Body of pancreas (tissue), 4 donors: ENCODE measurements at regions not wholly inside any gene's neighbourhood (a gene's known extent, or its start where the extent isn't known, plus 50 kb on each side); places are given as distances from the start of the nearest gene placed in this dataset.

ENCODE experiments used
- ATAC-seq: fragments of 150-250 bp; one replicate; pipeline ENCODE4 v1.9.1; 2016
- DNase-seq, 4 donors: peaks; one replicate each; pipeline ENCODE4 v3.0.0-alpha.2; 2019
- H3K27ac ChIP-seq, 4 donors: fragments of 200-600 bp; sonication (generic); 1 replicate in 3 of 4; 2 replicates in 1 of 4; pipeline versions ENCODE4 v1.5.1 to v1.6.1; 2016 to 2019; ENCODE audit warnings: mild to moderate bottlenecking in 1 of 4, mixed read lengths in 1 of 4, moderate library complexity in 1 of 4
- H3K27me3 ChIP-seq, 2 donors: fragments of 200-600 bp; sonication (generic); one replicate each; pipeline ENCODE4 v1.6.0; 2016; ENCODE audit warnings: mild to moderate bottlenecking in 1 of 2
- H3K36me3 ChIP-seq, 2 donors: fragments of 200-600 bp; sonication (generic); replicated peaks in 1 of 2; 2 replicates each; pipeline ENCODE4 v1.5.1; 2016; ENCODE audit warnings: low read depth in 2 of 2; ENCODE audit not compliant: insufficient read depth in 1 of 2
- H3K4me1 ChIP-seq: fragments of 200-600 bp; sonication (generic); one replicate; pipeline ENCODE4 v1.6.0; 2016
- H3K4me3 ChIP-seq, 2 donors: fragments of 200-600 bp; sonication (generic); 1 replicate in 1 of 2; 2 replicates in 1 of 2; pipeline ENCODE4 v1.5.1; 2016 to 2019
- H3K9me3 ChIP-seq, 3 donors: fragments of 200-600 bp; sonication (generic); 1 replicate in 2 of 3; 2 replicates in 1 of 3; pipeline ENCODE4 v1.5.1; 2016
- POLR2A ChIP-seq, 3 donors: fragments of 450-650 bp; IDR thresholded peaks; one replicate each; pipeline ENCODE4 v1.6.1; 2016; ENCODE audit warnings: antibody characterized with exemption in 3 of 3, mild to moderate bottlenecking in 2 of 3
- whole genome bisulfite sequencing, 2 donors: methylation state at CpG; one replicate each; pipeline ENCODE4 v1.1.5; 2017; 5-methylcytosine and 5-hydroxymethylcytosine counted together
- intact Hi-C: fragments of 100-400 bp; cut with DNase I; formaldehyde crosslinking; loops from one replicate; pipeline ENCODE4 v1.15.1; 2023
- TF ChIP-seq, protein P1 (sequence below), 7 experiments: fragments of 450-650 bp in 4 of 7; fragments of 200-600 bp in 3 of 7; sonication (generic) in 3 of 7; IDR thresholded peaks; one replicate each; pipeline ENCODE4 v1.5.1; 2016 to 2019; ENCODE audit warnings: antibody characterized with exemption in 7 of 7

DNA sequence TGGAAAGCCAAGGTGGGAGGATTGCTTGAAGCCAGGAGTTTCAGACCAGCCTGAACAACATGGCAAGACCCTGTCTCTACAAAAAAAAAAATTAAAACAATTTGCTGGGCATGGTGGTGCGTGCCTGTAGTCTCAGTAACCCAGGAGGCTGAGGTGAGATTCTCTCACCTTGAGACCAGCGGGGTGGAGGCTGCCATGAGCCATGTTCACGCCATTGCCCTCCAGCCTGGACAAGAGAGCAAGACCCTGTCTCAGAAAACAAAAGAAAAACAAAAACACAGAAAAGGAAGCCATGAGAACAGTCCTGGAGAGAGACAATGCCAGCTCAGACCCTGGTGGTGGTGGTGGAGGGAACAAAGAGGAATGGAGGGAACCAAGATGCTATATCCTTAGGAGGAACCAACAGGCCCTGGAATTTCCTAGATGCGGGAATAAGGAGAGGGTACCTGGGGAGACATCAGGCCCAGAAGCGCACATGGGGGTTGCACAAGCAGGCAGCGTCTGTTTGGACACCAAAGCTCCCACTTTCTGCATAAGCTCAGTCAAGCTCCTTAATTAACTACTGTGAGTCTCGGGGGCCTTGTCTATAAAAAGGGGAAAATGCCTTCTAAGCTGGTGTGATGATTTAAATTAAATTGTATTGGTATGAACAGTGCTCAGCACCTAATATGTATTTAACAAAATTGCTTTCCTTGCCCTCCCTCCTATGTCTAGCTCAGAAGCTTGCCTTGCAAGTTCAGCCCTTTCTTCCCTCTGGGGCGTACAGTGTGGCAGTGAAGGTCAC, 143.8 kb downstream of the CCT6B start:
- Histone ChIP-seq H3K4me3 (no peak overlapping the region), H3K9me3 (no peaks in the 10 kb centered on the region), H3K36me3 (no peaks in the 10 kb centered on the region), H3K4me1 (no peaks in the 10 kb centered on the region), H3K27me3 (no peaks in the 10 kb centered on the region), H3K27ac (no peak overlapping the region)
- DNase-seq (no peak), ATAC-seq (no peak)
- WGBS, 2 donors, result 76 to 79% methylated on average over 8 of the region's 8 CpGs
- intact Hi-C loops, result no loop called here
- no peak for TF ChIP-seq POLR2A (IDR thresholded peaks at IDR 0.05)
- TF ChIP-seq, protein P1, sequence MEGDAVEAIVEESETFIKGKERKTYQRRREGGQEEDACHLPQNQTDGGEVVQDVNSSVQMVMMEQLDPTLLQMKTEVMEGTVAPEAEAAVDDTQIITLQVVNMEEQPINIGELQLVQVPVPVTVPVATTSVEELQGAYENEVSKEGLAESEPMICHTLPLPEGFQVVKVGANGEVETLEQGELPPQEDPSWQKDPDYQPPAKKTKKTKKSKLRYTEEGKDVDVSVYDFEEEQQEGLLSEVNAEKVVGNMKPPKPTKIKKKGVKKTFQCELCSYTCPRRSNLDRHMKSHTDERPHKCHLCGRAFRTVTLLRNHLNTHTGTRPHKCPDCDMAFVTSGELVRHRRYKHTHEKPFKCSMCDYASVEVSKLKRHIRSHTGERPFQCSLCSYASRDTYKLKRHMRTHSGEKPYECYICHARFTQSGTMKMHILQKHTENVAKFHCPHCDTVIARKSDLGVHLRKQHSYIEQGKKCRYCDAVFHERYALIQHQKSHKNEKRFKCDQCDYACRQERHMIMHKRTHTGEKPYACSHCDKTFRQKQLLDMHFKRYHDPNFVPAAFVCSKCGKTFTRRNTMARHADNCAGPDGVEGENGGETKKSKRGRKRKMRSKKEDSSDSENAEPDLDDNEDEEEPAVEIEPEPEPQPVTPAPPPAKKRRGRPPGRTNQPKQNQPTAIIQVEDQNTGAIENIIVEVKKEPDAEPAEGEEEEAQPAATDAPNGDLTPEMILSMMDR (IDR thresholded peaks at IDR 0.05), result no peak

DNA sequence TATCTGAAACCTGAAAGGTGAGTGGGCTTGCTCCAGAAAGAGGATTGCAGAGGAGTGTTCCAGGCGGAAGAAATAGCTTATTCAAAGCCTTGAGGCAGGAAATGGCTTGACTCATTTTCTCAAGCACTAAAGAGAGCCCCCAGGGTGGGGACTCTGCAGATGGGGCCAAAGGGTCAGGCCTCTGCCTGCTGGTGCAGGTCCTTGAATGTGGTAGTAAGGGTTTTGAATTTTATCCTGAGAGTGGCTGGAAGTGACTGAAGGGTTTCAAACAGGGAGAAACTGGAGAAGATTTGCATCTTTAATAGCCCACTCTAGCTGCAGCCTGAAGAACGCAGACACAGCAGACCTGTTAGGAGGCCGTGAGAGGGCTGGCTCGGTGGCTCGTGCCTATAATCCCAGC, 144.4 kb downstream of the CCT6B start:
- DNase-seq (no peak), ATAC-seq (no peak)
- no peaks in the 10 kb centered on the region for H3K36me3 ChIP-seq
- intact Hi-C loops, result no loop called here
- no peaks in the 10 kb centered on the region for H3K27me3 ChIP-seq
- no peaks in the 10 kb centered on the region for H3K9me3 ChIP-seq
- no peak overlapping the region for H3K4me3 ChIP-seq
- no peaks in the 10 kb centered on the region for H3K4me1 ChIP-seq
- TF ChIP-seq POLR2A (IDR thresholded peaks at IDR 0.05), result no peak
- TF ChIP-seq, protein P1 (IDR thresholded peaks at IDR 0.05), result no peak
- H3K27ac ChIP-seq, result no peak overlapping the region
- WGBS, 2 donors, result 52 to 60% methylated on average over 3 to 5 of the region's 5 CpGs

- Histone ChIP-seq H3K36me3 (no peaks in the 10 kb centered on the region), H3K4me1 (no peaks in the 10 kb centered on the region), H3K27me3 (no peaks in the 10 kb centered on the region), H3K4me3 (no peak overlapping the region), H3K27ac (no peak overlapping the region), H3K9me3 (no peaks in the 10 kb centered on the region)
- TF ChIP-seq, protein P1 (IDR thresholded peaks at IDR 0.05), result no peak
- TF ChIP-seq POLR2A (IDR thresholded peaks at IDR 0.05), result no peak
- intact Hi-C loops, result no loop called here
- DNase-seq (no peak), ATAC-seq (no peak)
- WGBS, 2 donors, result 83% methylated on average over 5 of the region's 5 CpGs
These were observed 148.0 kb downstream of the CCT6B start for GRCh38 chr17:34813290-34813689.

DNA sequence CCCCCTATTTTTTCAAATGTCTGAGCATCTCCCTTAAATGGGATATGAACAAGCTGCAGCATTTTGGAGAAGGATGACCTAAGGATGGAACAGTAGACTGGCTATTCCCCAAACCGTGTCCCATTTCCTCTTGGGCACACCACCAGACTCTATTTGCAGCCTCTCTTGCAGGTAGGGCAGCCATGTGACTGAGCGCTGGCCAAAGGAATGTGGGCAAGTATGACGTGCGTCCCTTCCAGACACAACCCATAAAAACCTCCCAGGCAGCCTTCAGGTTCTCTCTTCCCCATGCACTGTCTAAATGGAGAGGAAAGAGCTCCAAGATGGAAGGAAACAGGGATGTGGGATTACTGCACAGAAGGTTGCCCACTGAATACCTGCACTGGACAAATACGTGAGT, 149.7 kb downstream of the CCT6B start:
- intact Hi-C loops, result no loop called here
- DNase-seq (no peak), ATAC-seq (no peak)
- 62 to 68% methylated on average over 5 of the region's 5 CpGs for WGBS, 2 donors
- Histone ChIP-seq H3K27me3 (no peaks in the 10 kb centered on the region), H3K36me3 (no peaks in the 10 kb centered on the region), H3K4me3 (no peak overlapping the region), H3K9me3 (no peaks in the 10 kb centered on the region), H3K4me1 (no peaks in the 10 kb centered on the region), H3K27ac (no peak overlapping the region)
- TF ChIP-seq, protein P1 (IDR thresholded peaks at IDR 0.05), result no peak
- no peak for TF ChIP-seq POLR2A (IDR thresholded peaks at IDR 0.05)

DNA sequence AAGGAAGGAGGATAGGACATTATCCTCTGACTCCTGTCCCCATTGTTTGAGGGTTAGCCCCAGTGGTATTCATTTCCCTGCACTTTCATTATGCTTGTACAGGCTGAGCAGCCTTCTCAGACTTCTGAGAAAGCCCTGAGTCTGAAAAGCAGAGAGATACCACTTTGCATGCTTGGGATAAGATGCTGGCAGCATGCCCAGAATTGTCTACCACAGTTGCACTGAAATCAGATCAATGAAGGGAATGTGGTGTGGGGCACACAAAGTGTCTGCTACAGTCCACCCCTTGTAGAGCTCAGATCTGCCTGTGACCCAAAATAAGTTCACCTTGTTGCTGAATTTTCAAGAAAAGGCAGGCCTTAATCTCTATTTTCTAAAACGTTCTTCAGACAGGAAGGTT, 160.6 kb downstream of the CCT6B start:
- intact Hi-C loops, result no loop called here
- no peaks in the 10 kb centered on the region for H3K4me1 ChIP-seq
- 33 to 54% methylated on average over 1 of the region's 1 CpG for WGBS, 2 donors
- H3K27ac ChIP-seq, result no peak overlapping the region
- no peak for ATAC-seq
- no peaks in the 10 kb centered on the region for H3K27me3 ChIP-seq
- H3K36me3 ChIP-seq, result no peaks in the 10 kb centered on the region
- no peak for DNase-seq
- H3K9me3 ChIP-seq, result no peaks in the 10 kb centered on the region
- TF ChIP-seq POLR2A (IDR thresholded peaks at IDR 0.05), result no peak
- TF ChIP-seq, protein P1 (IDR thresholded peaks at IDR 0.05), result no peak
- no peak overlapping the region for H3K4me3 ChIP-seq
